ENCODE measurements at regions not wholly inside any gene's neighbourhood (a gene's known extent, or its start where the extent isn't known, plus 50 kb on each side); places are given as distances from the start of the nearest gene placed in this dataset.

DNA sequence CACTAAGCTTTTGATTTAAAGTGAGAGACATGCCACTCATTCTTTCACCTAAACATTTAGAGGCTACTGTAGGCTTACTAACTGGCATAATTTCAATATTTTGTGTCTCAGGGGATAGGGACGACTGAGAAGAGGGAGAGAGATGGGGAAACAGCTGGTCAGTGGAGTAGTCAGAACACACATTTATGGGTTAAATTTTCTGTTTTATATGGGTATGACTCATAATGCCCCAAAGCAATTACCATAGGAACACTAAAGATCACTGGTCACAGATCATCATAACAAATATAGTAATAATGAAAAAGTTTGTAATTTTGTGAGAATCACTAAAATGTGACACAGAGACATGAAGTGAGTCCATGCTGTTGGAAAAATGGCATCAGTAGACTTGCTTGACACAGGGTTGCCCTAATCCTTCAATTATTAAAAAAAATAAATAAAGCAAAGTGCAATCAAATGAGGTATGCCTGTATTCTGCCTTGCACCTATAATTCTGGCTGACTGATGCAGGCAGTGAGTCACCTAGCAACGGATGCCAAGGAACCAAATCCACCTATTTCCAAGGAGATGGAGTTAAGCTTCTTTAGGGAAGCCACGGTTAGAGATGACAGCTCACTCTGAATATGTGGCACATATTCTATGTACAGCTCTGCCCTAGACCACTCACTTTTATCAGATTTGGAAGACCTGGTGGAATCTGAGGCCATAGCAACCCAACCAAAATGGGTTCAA, 166.1 kb downstream of the MARCHF11 start:
- no peaks in the 10 kb centered on the region for H3K27me3 ChIP-seq (ENCODE audit: insufficient read depth, low read length, poor library complexity, severe bottlenecking)
- no peak overlapping the region for H3K27ac ChIP-seq (ENCODE audit: low read depth, low read length)
- Mint-ChIP-seq H3K4me3 (no peak overlapping the region), H3K4me1 (no peaks in the 10 kb centered on the region), H3K36me3 (no peaks in the 10 kb centered on the region), H3K27ac (no peak overlapping the region), H3K9me3 (peaks cover 7 to 42% (median 17%) of the 10 kb centered on the region in 5 donors), H3K27me3 (no peaks in the 10 kb centered on the region)
- H3K9me3 ChIP-seq (ENCODE audit: low read length) = peaks cover 4% of the 10 kb centered on the region
- H3K36me3 ChIP-seq (ENCODE audit: insufficient read depth, low read length) = no peaks in the 10 kb centered on the region
- ChIA-PET CTCF (interaction anchor here (0.7 kb wide), 1 partner anchor 19 kb away, joined by 3 read pairs; no protein-coding TSS in a partner anchor), POLR2A (no interaction called here)
- no peak for DNase-seq
- H3K4me1 ChIP-seq (ENCODE audit: insufficient read depth, low read length) = no peaks in the 10 kb centered on the region
- no peak overlapping the region for H3K4me3 ChIP-seq (ENCODE audit: low read length)

DNA sequence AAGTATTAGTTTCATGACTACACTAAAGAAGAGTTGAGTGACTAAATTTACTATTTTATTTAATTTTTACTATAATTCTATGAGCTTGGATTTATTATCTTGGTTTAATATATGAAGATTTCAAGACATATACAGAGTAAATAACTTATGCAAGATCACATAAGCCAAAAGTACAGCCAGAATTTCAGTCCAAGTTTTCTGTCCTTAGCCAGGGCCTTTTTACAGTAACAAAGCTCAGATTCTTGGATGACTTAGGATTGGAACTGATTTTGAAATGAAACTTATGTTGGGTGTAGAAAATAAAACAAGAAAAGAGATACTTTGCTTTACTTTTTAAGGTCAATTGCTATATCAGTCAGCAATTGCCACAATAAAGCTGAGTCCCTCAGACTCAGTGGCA, 170.3 kb downstream of the MARCHF11 start:
- no peak for DNase-seq
- Mint-ChIP-seq H3K36me3 (no peaks in the 10 kb centered on the region), H3K4me1 (no peaks in the 10 kb centered on the region), H3K27ac (no peak overlapping the region), H3K4me3 (no peak overlapping the region), H3K9me3 (peaks cover 7 to 40% (median 18%) of the 10 kb centered on the region in 5 donors), H3K27me3 (no peaks in the 10 kb centered on the region)
- ChIA-PET POLR2A (no interaction called here), CTCF (no interaction called here)
- Histone ChIP-seq H3K27ac (ENCODE audit: low read depth, low read length) (no peak overlapping the region), H3K4me3 (ENCODE audit: low read length) (no peak overlapping the region), H3K27me3 (ENCODE audit: insufficient read depth, low read length, poor library complexity, severe bottlenecking) (no peaks in the 10 kb centered on the region), H3K9me3 (ENCODE audit: low read length) (peaks cover 4% of the 10 kb centered on the region), H3K4me1 (ENCODE audit: insufficient read depth, low read length) (no peaks in the 10 kb centered on the region), H3K36me3 (ENCODE audit: insufficient read depth, low read length) (no peaks in the 10 kb centered on the region)

DNA sequence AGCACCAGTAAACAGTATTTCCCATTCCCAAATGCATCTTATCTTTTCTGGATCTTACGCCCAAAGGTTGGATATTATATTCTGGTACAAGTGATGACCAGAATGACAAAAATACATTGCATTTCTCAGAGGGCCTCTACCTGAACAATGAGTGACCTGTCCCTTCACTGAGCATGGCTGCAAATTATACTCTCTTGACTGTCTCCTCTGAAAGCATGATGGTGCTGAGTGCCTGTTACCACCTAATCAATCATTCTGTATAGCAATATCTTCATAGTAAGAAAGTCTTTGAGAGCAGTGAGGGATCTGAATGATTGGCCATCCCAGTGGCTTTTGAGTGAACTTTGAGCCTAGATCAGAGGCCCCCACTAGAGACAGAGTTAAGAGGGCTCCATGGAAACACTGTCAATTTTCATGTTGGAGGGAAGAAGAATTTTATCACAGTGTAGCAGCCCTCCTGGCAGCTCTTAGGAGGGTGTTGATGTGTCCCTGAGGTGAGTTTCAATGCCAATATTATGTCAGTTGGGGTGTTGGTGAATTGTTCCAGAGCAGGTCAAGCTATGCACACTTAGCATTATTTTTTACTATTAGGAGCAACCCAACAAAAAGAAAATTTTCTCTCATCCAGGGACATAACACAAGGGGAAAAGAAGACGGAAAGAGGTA, 171.7 kb downstream of the MARCHF11 start:
- Mint-ChIP-seq H3K4me3 (no peak overlapping the region), H3K9me3 (peaks cover 7 to 43% (median 18%) of the 10 kb centered on the region in 5 donors), H3K4me1 (no peaks in the 10 kb centered on the region), H3K36me3 (no peaks in the 10 kb centered on the region), H3K27ac (no peak overlapping the region), H3K27me3 (no peaks in the 10 kb centered on the region)
- DNase-seq = no peak
- no peaks in the 10 kb centered on the region for H3K4me1 ChIP-seq (ENCODE audit: insufficient read depth, low read length)
- no peaks in the 10 kb centered on the region for H3K36me3 ChIP-seq (ENCODE audit: insufficient read depth, low read length)
- CTCF ChIA-PET = no interaction called here
- H3K27ac ChIP-seq (ENCODE audit: low read depth, low read length) = no peak overlapping the region
- H3K9me3 ChIP-seq (ENCODE audit: low read length) = peaks cover 4% of the 10 kb centered on the region
- H3K4me3 ChIP-seq (ENCODE audit: low read length) = no peak overlapping the region
- POLR2A ChIA-PET = no interaction called here
- H3K27me3 ChIP-seq (ENCODE audit: insufficient read depth, low read length, poor library complexity, severe bottlenecking) = no peaks in the 10 kb centered on the region

DNA sequence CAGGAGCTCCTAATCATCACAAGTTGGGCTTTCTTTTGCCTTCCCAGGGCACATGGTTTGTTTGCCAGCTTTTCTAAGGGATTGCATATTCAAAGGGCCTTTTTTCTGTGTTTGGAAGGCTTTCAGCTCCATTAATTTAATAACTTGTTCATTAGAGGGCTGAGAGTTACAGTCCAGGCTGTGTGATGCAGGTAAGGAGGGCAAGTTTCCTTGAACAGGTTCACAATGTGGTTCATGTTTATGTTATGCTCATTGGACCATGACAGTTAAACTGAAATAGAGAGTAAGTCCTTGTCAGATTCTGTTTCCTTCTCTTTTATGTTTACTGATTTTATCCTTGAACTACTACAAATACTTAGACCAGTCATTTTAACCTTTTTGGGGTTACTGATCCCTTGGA, 174.4 kb downstream of the MARCHF11 start:
- Histone ChIP-seq H3K27ac (ENCODE audit: low read depth, low read length) (no peak overlapping the region), H3K4me3 (ENCODE audit: low read length) (no peak overlapping the region), H3K9me3 (ENCODE audit: low read length) (peaks cover 4% of the 10 kb centered on the region), H3K36me3 (ENCODE audit: insufficient read depth, low read length) (no peaks in the 10 kb centered on the region), H3K4me1 (ENCODE audit: insufficient read depth, low read length) (no peaks in the 10 kb centered on the region), H3K27me3 (ENCODE audit: insufficient read depth, low read length, poor library complexity, severe bottlenecking) (no peaks in the 10 kb centered on the region)
- no peaks in the 10 kb centered on the region for H3K4me1 Mint-ChIP-seq
- no peak overlapping the region for H3K27ac Mint-ChIP-seq
- H3K4me3 Mint-ChIP-seq = no peak overlapping the region
- H3K27me3 Mint-ChIP-seq = no peaks in the 10 kb centered on the region
- ChIA-PET POLR2A (no interaction called here), CTCF (no interaction called here)
- H3K36me3 Mint-ChIP-seq = no peaks in the 10 kb centered on the region
- no peak for DNase-seq
- peaks cover 5 to 37% (median 10%) of the 10 kb centered on the region in 5 donors for H3K9me3 Mint-ChIP-seq

DNA sequence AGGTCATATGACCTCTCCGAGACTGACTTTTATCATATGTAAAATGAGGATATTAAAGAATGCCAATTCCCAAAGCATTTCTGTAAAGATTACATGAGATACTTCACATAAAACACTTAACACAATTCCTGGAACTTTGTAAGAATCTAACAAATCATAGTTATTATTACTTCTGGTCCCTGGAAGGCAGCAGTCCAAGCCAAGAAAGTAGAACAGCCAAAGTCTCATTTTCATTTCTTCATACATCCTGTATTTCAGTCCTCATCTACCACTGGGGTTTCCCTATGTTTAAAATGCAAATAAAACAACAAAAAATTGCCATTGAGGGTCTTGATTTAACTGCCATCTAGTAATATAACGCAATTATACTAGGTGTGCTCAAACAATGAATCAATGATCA, 179.5 kb downstream of the MARCHF11 start:
- POLR2A ChIA-PET = no interaction called here
- H3K36me3 ChIP-seq (ENCODE audit: insufficient read depth, low read length) = no peaks in the 10 kb centered on the region
- H3K27ac Mint-ChIP-seq = no peak overlapping the region

DNA sequence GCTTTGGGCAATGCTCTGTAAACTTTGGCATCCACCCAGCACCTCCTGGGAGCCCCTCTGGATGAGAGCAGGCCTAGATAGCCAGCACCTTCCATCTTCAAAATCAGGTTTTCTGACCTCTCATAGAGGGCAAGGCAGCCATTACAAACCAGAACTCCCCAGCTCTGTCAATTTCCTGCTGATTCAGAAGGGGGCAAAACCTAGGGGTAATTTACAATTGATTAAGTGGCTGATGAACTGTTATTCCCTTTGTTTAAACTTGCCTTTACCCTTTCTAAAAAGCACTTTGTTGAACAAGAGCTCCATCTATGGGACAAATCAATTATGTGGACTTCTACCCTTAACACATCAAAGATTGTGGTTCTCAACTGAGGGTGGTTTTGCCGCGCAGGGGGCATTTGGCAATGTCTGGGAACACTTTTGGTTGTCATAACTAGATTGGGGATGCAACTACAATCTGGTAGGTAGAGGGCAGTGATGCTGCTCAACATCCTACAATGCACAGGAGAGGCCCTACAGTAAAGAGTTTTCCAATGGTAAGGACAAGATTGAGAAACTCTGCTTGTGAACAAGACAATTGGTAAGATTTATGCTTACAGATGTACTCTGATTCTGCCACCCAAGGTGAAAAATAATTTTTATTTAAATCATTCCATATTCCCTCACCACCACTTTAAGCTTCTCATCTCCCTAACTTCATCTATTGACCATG, 184.1 kb downstream of the MARCHF11 start:
- POLR2A ChIA-PET = no interaction called here
- H3K4me3 Mint-ChIP-seq = no peak overlapping the region
- DNase-seq = no peak

More for the DNA sequence above, 179.5 kb downstream of the MARCHF11 start:
- CTCF ChIA-PET = no interaction called here
- Mint-ChIP-seq H3K4me3 (no peak overlapping the region), H3K9me3 (peaks cover 2 to 23% (median 4%) of the 10 kb centered on the region in 5 donors), H3K36me3 (no peaks in the 10 kb centered on the region), H3K4me1 (no peaks in the 10 kb centered on the region), H3K27me3 (no peaks in the 10 kb centered on the region)
- no peak for DNase-seq
- H3K27ac ChIP-seq (ENCODE audit: low read depth, low read length) = no peak overlapping the region
- H3K4me3 ChIP-seq (ENCODE audit: low read length) = no peak overlapping the region
- H3K4me1 ChIP-seq (ENCODE audit: insufficient read depth, low read length) = no peaks in the 10 kb centered on the region
- no peaks in the 10 kb centered on the region for H3K27me3 ChIP-seq (ENCODE audit: insufficient read depth, low read length, poor library complexity, severe bottlenecking)
- H3K9me3 ChIP-seq (ENCODE audit: low read length) = no peaks in the 10 kb centered on the region

DNA sequence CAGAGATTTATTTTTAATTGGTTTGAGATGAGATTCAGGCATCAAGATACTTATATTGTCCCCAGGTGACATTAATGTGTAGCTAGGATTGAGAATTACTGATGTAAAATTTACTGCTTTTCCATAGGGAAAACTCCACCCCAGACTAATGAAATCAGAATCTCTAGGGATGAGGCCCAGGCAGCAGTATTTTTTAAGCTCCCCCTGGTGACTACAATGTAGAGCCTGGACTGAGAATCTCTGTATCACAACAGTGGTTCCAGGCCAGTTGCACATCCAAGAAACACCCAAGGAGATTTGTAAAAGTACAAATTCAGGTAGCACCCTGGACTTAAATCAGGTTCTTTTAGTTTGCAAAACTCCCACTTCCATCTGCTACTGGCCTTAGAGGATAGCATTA, 185.7 kb downstream of the MARCHF11 start:
- Histone ChIP-seq H3K4me3 (ENCODE audit: low read length) (no peak overlapping the region), H3K27ac (ENCODE audit: low read depth, low read length) (no peak overlapping the region), H3K9me3 (ENCODE audit: low read length) (no peaks in the 10 kb centered on the region), H3K4me1 (ENCODE audit: insufficient read depth, low read length) (no peaks in the 10 kb centered on the region), H3K27me3 (ENCODE audit: insufficient read depth, low read length, poor library complexity, severe bottlenecking) (no peaks in the 10 kb centered on the region), H3K36me3 (ENCODE audit: insufficient read depth, low read length) (no peaks in the 10 kb centered on the region)
- Mint-ChIP-seq H3K27ac (no peak overlapping the region), H3K4me3 (no peak overlapping the region), H3K36me3 (no peaks in the 10 kb centered on the region), H3K4me1 (no peaks in the 10 kb centered on the region), H3K9me3 (peaks cover 14 to 41% (median 18%) of the 10 kb centered on the region in 5 donors), H3K27me3 (no peaks in the 10 kb centered on the region)
- ChIA-PET CTCF (no interaction called here), POLR2A (no interaction called here)
- no peak for DNase-seq

More for the DNA sequence above, 184.1 kb downstream of the MARCHF11 start:
- Histone ChIP-seq H3K4me1 (ENCODE audit: insufficient read depth, low read length) (no peaks in the 10 kb centered on the region), H3K36me3 (ENCODE audit: insufficient read depth, low read length) (no peaks in the 10 kb centered on the region), H3K27me3 (ENCODE audit: insufficient read depth, low read length, poor library complexity, severe bottlenecking) (no peaks in the 10 kb centered on the region), H3K9me3 (ENCODE audit: low read length) (no peaks in the 10 kb centered on the region), H3K27ac (ENCODE audit: low read depth, low read length) (no peak overlapping the region), H3K4me3 (ENCODE audit: low read length) (no peak overlapping the region)
- no peaks in the 10 kb centered on the region for H3K4me1 Mint-ChIP-seq
- no peaks in the 10 kb centered on the region for H3K27me3 Mint-ChIP-seq
- no peaks in the 10 kb centered on the region for H3K36me3 Mint-ChIP-seq
- peaks cover 16 to 41% (median 20%) of the 10 kb centered on the region in 5 donors for H3K9me3 Mint-ChIP-seq
- CTCF ChIA-PET = interaction anchor here (0.9 kb wide), 1 partner anchor 18 kb away, joined by 3 read pairs; no protein-coding TSS in a partner anchor
- no peak overlapping the region for H3K27ac Mint-ChIP-seq

DNA sequence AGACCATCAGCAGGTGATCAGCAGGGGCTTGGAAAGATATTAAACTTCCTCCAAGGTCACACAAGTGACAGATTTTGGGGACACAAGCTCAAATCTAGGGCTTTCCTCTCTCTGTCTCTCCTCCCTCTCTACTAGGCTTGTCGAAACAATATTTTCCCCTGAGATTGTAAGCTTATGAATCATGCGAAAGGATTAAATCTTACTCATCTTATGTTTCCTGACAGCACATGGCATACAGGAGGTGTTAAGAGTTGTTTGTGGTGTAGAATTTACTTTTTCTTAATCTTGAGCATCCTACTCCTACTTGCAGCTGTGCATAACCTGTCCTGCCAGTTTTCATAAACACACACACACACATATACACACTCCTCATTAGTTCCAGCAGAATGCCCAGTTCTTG, 186.3 kb downstream of the MARCHF11 start:
- Histone ChIP-seq H3K27ac (ENCODE audit: low read depth, low read length) (no peak overlapping the region), H3K4me1 (ENCODE audit: insufficient read depth, low read length) (no peaks in the 10 kb centered on the region), H3K4me3 (ENCODE audit: low read length) (no peak overlapping the region), H3K36me3 (ENCODE audit: insufficient read depth, low read length) (no peaks in the 10 kb centered on the region), H3K9me3 (ENCODE audit: low read length) (no peaks in the 10 kb centered on the region), H3K27me3 (ENCODE audit: insufficient read depth, low read length, poor library complexity, severe bottlenecking) (no peaks in the 10 kb centered on the region)
- no peak overlapping the region for H3K27ac Mint-ChIP-seq
- no peaks in the 10 kb centered on the region for H3K4me1 Mint-ChIP-seq
- H3K9me3 Mint-ChIP-seq = peaks cover 14 to 41% (median 18%) of the 10 kb centered on the region in 5 donors
- CTCF ChIA-PET = no interaction called here
- POLR2A ChIA-PET = no interaction called here
- no peaks in the 10 kb centered on the region for H3K27me3 Mint-ChIP-seq
- no peaks in the 10 kb centered on the region for H3K36me3 Mint-ChIP-seq
- no peak overlapping the region for H3K4me3 Mint-ChIP-seq
- no peak for DNase-seq
